Stimulated activated CD4-positive, alpha-beta T cell treated with anti-CD3 and anti-CD28 coated beads, Interleukin-12 subunit alpha, Interleukin-12 subunit beta, amount 100 ng/mL, for 48 hours (primary cell): ENCODE measurements at regions not wholly inside any gene's neighbourhood (a gene's known extent, or its start where the extent isn't known, plus 50 kb on each side); places are given as distances from the start of the nearest gene placed in this dataset.

Experiments used
- DNase-seq, 3 donors: peaks; one replicate each; pipeline ENCODE4 v3.0.0-alpha.2; 2020; ENCODE audit warnings: low read depth in 2 of 3, low spot score in 1 of 3

- DNase-seq, result no peak
Observed at GRCh38 chr2:226531061-226531810, 268.4 kb downstream of the IRS1 start.

GRCh38 chr2:226529556-226529955 lies 270.1 kb downstream of the IRS1 start:
- no peak for DNase-seq

- no peak for DNase-seq
Observed at GRCh38 chr2:226526716-226527115, 272.9 kb downstream of the IRS1 start.

- DNase-seq, result no peak
Observed at GRCh38 chr2:226524381-226524843, 275.2 kb downstream of the IRS1 start.

GRCh38 chr2:226520723-226521122 lies 278.9 kb downstream of the IRS1 start:
- no peak for DNase-seq

GRCh38 chr2:226515344-226516055 lies 284.1 kb downstream of the IRS1 start:
- DNase-seq, result no peak

- no peak for DNase-seq
Observed at GRCh38 chr2:226514895-226515294, 284.7 kb downstream of the IRS1 start.

GRCh38 chr2:226511311-226511710 lies 288.3 kb downstream of the IRS1 start:
- DNase-seq, result no peak

- no peak for DNase-seq
Observed at GRCh38 chr2:226508683-226509082, 290.9 kb downstream of the IRS1 start.

GRCh38 chr2:226508005-226508404 lies 291.6 kb downstream of the IRS1 start:
- DNase-seq, result no peak

GRCh38 chr2:226497146-226497909 lies 302.3 kb downstream of the IRS1 start:
- DNase-seq, result no peak

- DNase-seq, result no peak
Observed at GRCh38 chr2:226496273-226496550, 303.4 kb downstream of the IRS1 start.

- no peak for DNase-seq
Observed at GRCh38 chr2:226495466-226496272, 304.0 kb downstream of the IRS1 start.

- DNase-seq, result no peak
Observed at GRCh38 chr2:226491112-226491511, 308.5 kb downstream of the IRS1 start.

- no peak for DNase-seq
Observed at GRCh38 chr2:226489775-226490541, 309.7 kb downstream of the IRS1 start.

GRCh38 chr2:226488034-226488433 lies 311.6 kb downstream of the IRS1 start:
- no peak for DNase-seq

GRCh38 chr2:226487573-226487972 lies 312.0 kb downstream of the IRS1 start:
- no peak for DNase-seq

- DNase-seq, result no peak
Observed at GRCh38 chr2:226483745-226484619, 315.6 kb downstream of the IRS1 start.

GRCh38 chr2:226483143-226483542 lies 316.5 kb downstream of the IRS1 start:
- no peak for DNase-seq
